ENCODE measurements at regions not wholly inside any gene's neighbourhood (a gene's known extent, or its start where the extent isn't known, plus 50 kb on each side); places are given as distances from the start of the nearest gene placed in this dataset.
"Not testable (repeated sequence)": the region's sequence is repeated elsewhere in the genome, so short reads cannot be mapped to it uniquely, and the experiment has no call there.

GRCh38 chr2:65939687-65940086, 495.2 kb upstream of the MEIS1 start:
- DNase-seq: no peak

- DNase-seq: no peak
Measured at GRCh38 chr2:65937379-65938160, 497.4 kb upstream of the MEIS1 start.

- DNase-seq: no peak
Measured at GRCh38 chr2:65934992-65935629, 499.8 kb upstream of the MEIS1 start.

- DNase-seq: no peak
Measured at GRCh38 chr2:65932571-65932970, 500.2 kb upstream of the SPRED2 start.

- no peak for DNase-seq
Measured at GRCh38 chr2:65931056-65931455, 498.7 kb upstream of the SPRED2 start.

- DNase-seq: no peak
Measured at GRCh38 chr2:65930259-65930658, 497.9 kb upstream of the SPRED2 start.

- DNase-seq: not testable (repeated sequence)
Measured at GRCh38 chr2:65929664-65930063, 497.3 kb upstream of the SPRED2 start.

- no peak for DNase-seq
Measured at GRCh38 chr2:65922794-65923193, 490.4 kb upstream of the SPRED2 start.

GRCh38 chr2:65922030-65922429, 489.6 kb upstream of the SPRED2 start:
- no peak for DNase-seq

GRCh38 chr2:65921116-65921515, 488.7 kb upstream of the SPRED2 start:
- no peak for DNase-seq

GRCh38 chr2:65920659-65921058, 488.3 kb upstream of the SPRED2 start:
- no peak for DNase-seq

- no peak for DNase-seq
Measured at GRCh38 chr2:65919550-65920188, 487.3 kb upstream of the SPRED2 start.

- no peak for DNase-seq
Measured at GRCh38 chr2:65918760-65919187, 486.4 kb upstream of the SPRED2 start.

- DNase-seq: no peak
Measured at GRCh38 chr2:65917986-65918385, 485.6 kb upstream of the SPRED2 start.

- DNase-seq: no peak
Measured at GRCh38 chr2:65916785-65917295, 484.4 kb upstream of the SPRED2 start.

GRCh38 chr2:65916177-65916576, 483.8 kb upstream of the SPRED2 start:
- no peak for DNase-seq

- no peak for DNase-seq
Measured at GRCh38 chr2:65915273-65915672, 482.9 kb upstream of the SPRED2 start.

- DNase-seq: no peak
Measured at GRCh38 chr2:65914244-65914786, 481.9 kb upstream of the SPRED2 start.

- DNase-seq: no peak
Measured at GRCh38 chr2:65913813-65914212, 481.4 kb upstream of the SPRED2 start.

GRCh38 chr2:65901756-65902155, 469.4 kb upstream of the SPRED2 start:
- DNase-seq: no peak

GRCh38 chr2:65896446-65896845, 464.0 kb upstream of the SPRED2 start:
- no peak for DNase-seq

- not testable (repeated sequence) for DNase-seq
Measured at GRCh38 chr2:65890131-65890530, 457.7 kb upstream of the SPRED2 start.

GRCh38 chr2:65885266-65885665, 452.9 kb upstream of the SPRED2 start:
- no peak for DNase-seq

GRCh38 chr2:65881592-65881991, 449.2 kb upstream of the SPRED2 start:
- DNase-seq: no peak
